ENCODE measurements at regions not wholly inside any gene's neighbourhood (a gene's known extent, or its start where the extent isn't known, plus 50 kb on each side); places are given as distances from the start of the nearest gene placed in this dataset.

DNA sequence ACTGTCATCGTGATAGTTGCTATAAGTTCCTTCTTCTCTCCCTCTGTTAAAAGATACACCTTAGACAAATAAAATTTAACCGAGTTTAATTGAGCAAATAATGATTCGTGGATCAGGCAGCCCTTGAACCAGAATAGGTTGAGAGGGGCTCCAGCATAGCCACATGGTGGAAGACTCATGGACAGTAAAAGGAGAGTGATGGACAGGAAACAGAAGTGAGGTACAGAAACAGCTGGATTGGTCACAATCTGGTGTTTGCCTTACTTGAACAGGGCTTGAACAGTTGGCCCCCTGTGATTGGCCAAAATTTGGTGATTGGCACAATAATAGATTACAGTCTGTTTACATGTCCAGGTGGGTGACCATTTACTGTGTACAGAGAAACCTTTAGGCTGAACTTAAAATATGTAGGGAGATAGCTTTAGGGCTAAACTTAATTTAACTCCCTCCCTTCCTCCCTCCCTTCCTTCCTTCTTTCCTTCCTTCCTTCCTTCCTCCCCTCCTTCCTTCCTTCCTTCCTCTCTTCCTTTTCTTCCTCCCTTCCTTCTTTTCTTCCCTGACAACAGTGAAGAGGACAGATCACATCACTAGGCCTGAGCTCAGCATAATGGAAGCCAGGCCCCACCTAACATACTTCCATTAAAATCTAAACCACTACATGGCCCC is 531.8 kb upstream of the JARID2 start:
- no peak for TF ChIP-seq EP300 (conservative IDR thresholded peaks at IDR 0.05; ENCODE audit: poor library complexity, severe bottlenecking)
- TF ChIP-seq CTCF (IDR thresholded peaks at IDR 0.05; ENCODE audit: poor library complexity, severe bottlenecking), result no peak
- TF ChIP-seq POLR2AphosphoS5 (IDR thresholded peaks at IDR 0.05), result no peak
- TF ChIP-seq EZH2 (IDR thresholded peaks at IDR 0.05; ENCODE audit: borderline replicate concordance, insufficient read depth, low read length, poor library complexity, severe bottlenecking), result no peak
- TF ChIP-seq, protein P1, sequence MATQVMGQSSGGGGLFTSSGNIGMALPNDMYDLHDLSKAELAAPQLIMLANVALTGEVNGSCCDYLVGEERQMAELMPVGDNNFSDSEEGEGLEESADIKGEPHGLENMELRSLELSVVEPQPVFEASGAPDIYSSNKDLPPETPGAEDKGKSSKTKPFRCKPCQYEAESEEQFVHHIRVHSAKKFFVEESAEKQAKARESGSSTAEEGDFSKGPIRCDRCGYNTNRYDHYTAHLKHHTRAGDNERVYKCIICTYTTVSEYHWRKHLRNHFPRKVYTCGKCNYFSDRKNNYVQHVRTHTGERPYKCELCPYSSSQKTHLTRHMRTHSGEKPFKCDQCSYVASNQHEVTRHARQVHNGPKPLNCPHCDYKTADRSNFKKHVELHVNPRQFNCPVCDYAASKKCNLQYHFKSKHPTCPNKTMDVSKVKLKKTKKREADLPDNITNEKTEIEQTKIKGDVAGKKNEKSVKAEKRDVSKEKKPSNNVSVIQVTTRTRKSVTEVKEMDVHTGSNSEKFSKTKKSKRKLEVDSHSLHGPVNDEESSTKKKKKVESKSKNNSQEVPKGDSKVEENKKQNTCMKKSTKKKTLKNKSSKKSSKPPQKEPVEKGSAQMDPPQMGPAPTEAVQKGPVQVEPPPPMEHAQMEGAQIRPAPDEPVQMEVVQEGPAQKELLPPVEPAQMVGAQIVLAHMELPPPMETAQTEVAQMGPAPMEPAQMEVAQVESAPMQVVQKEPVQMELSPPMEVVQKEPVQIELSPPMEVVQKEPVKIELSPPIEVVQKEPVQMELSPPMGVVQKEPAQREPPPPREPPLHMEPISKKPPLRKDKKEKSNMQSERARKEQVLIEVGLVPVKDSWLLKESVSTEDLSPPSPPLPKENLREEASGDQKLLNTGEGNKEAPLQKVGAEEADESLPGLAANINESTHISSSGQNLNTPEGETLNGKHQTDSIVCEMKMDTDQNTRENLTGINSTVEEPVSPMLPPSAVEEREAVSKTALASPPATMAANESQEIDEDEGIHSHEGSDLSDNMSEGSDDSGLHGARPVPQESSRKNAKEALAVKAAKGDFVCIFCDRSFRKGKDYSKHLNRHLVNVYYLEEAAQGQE (IDR thresholded peaks at IDR 0.05; ENCODE audit: borderline replicate concordance), result no peak
- no peak for TF ChIP-seq RAD21 (conservative IDR thresholded peaks at IDR 0.05)
